GM19463 (cell line): ENCODE measurements at regions not wholly inside any gene's neighbourhood (a gene's known extent, or its start where the extent isn't known, plus 50 kb on each side); places are given as distances from the start of the nearest gene placed in this dataset.

Experiments used
- ATAC-seq: cut with Tn5 transposase; IDR thresholded peaks from one replicate; pipeline ENCODE4 v1.9.1; 2021; ENCODE audit warnings: mild to moderate bottlenecking, moderate library complexity; ENCODE audit not compliant: unreplicated experiment

DNA sequence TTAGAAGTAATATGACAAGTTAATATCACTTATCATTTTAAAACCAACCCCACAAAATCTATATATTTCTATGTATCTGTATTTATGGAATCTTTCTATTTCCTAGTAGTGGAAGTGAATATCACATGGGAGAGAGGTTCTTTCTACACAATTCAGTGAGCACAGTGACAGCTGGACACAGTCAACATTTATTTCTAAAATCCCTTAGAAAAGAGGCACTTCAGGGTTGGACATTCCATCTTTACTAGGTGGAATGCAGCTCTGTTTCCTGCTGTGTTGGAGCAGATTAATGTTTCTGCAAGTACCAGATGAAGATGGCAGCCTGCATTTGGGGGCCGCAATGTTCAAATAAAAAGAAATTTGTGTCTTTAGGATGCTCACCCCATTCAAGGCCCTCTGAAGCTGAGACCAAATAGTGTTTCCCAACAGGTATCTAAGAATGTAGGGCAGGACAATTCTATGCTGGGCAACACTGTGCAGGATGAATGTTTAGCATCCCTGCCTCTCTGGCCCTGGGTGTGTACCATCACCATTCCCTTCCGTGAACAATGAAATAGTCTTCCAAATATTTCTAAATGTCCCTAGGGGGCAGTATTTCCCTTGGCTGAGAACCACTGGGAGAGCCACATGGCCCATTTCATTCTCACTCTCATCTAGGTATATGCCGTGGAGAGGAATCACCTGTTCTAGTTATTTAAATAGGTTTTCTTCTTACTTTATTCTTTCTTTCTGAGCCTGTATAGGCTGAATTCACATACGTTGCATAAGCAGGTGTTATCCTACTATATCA lies 394.8 kb downstream of the PRDM2 start:
- ATAC-seq = no peak

DNA sequence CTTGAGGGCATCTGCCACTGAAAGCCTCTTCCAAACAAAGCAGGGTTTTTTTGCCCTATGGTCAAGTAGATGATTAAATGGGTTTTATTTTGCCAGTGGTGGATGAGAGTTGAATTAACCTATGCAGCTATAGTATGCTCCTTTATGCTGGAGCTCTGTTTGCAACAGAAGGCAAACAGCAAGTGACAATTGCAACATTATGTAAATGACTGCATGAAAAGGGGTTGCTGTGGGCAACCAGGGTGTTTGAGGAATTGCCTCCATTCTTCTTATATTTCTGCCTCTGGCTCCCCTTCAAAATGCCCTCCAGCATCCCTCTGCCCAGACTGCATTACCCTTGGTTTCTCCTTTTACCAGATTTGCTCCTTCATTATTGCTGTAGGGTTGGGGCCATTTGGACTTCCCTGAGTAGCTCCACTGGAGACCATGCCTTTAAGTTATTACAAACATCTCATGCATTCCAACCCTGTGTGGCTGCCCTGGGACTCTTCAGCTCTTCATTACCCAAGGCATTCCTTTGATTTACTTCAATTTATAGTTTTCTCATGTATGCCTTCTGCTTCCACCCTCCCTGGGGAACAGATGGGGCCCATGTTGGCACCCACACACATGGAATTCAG lies 398.4 kb downstream of the PRDM2 start:
- no peak for ATAC-seq

DNA sequence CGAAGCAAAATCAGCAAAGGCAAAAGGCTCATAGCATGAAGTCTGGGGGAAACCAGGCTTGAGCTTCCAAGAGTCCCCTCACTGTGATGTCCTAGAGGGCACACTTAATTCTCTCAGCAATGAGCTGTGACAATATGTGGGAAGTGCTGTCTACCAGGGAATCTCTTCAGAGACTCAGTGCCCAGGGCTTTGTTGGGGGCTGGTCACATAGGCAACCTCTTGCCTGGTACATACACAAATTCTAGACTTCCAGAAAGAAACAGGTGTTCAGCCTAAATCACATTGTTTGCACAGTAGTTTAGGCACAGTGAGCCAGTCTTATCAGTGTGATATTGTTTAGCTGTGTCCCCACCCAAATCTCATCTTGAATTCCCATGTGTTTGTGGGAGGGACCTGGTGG lies 400.5 kb downstream of the PRDM2 start:
- no peak for ATAC-seq

DNA sequence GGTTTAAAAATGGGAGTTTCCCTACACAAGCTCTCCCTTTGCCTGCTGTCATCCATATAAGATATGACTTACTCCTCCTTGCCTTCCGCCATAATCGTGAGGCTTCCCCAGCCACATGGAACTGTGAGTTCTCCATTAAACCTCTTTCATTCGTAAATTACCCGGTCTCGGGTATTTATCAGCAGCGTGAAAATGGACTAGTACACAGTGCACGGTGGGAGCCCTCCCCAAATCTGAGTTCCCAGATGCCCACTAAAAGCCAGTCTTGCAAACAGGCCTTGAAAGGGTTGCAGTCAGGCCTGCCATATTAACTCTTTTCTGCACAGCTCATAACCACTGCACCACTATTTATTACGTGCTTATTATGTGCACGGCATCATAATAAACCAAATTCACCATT lies 400.9 kb downstream of the PRDM2 start:
- ATAC-seq = no peak

DNA sequence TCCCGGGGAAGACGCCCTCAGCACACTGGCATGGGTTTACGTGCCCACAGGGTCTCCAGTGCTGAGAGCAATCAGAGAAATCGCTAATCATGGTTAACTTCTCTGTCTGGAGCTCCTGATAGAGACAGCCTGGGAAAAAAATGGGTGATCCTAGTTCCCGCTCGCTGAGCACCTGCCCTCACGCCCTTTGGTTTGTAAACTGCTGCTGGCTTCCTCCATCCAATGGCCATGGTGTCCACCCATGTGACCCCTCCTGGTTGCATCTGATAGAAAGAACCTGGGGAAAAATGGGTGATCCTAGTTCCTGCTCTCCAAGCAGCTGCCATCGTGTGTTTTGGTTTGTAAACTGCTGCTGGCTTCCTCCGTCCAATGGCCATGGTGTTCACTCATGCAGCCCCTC lies 402.2 kb downstream of the PRDM2 start:
- ATAC-seq = no peak

DNA sequence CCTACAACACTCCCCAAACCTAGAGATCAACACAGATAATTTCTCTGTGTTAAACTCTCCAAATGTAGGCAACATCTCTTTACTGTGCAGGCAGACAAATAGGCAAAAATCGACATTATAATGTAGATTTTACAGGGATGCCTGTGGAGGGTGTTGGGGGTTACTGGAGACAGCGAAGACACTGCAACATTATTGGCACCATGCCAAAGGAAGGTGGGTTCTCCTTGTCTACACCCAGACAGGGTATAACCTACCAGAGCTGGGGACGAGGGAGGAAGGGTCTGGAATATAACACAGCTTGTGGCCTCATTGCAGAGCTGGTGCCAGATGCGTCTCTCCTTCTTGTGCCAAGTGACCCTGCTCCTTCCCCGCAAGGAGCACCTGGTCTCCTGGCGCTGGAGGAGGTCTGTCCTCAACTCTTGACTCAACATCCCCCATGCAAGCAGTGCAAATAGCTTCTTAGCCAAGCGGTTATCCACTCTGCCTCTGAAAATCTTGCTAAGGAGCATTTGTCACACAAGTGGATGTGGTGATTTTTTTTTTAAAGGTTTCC lies 404.0 kb downstream of the PRDM2 start:
- ATAC-seq = no peak

DNA sequence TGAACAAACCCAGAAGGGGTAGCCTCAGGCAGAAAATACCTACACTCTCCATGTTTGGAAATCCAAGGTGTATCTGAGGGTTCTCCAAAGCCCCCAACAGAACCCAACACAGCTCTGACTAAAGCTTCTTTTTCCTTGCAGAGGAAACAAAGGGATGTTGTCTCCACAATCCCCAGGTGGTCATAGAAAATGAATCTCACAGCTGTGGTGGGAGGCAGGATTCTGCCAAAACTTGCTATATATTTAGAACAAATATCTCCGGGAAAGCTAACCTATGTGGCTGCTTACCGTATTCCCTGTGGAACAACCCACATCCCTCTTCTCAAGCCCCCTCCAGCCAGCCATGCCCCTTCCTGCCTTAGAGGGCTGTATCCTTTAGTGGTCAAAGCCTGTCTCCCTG lies 406.1 kb downstream of the PRDM2 start:
- ATAC-seq = no peak

DNA sequence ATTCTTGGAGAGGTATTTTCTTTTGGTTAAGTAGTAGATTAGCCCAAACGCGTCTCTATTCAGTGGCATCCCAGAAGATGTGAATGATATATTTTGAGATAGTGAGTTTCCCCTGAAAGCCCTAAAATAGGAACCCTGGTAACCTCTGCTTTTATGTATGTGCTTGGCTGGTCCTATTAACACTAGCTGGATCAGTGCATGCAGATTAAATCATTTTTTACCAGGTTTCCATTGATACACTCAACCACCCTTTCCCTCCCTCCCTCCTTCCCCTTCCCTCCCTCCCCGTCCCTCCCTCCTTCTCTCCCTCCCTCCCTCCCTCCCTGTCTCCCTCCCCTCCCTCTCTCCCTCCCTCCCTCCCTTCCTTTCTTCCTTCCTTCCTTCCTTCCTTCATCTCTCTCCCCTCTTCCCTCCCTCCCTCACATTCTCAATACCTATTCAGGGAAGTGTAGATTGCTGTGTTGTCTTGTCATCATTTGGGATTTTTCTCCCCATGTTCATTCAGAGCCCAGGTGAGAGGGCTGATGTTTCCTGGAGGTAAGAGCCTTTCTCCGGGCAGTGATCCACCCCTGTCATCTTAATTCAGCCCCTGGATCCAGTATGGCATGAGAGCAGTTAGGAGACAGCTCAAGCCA lies 406.8 kb downstream of the PRDM2 start:
- no peak for ATAC-seq

DNA sequence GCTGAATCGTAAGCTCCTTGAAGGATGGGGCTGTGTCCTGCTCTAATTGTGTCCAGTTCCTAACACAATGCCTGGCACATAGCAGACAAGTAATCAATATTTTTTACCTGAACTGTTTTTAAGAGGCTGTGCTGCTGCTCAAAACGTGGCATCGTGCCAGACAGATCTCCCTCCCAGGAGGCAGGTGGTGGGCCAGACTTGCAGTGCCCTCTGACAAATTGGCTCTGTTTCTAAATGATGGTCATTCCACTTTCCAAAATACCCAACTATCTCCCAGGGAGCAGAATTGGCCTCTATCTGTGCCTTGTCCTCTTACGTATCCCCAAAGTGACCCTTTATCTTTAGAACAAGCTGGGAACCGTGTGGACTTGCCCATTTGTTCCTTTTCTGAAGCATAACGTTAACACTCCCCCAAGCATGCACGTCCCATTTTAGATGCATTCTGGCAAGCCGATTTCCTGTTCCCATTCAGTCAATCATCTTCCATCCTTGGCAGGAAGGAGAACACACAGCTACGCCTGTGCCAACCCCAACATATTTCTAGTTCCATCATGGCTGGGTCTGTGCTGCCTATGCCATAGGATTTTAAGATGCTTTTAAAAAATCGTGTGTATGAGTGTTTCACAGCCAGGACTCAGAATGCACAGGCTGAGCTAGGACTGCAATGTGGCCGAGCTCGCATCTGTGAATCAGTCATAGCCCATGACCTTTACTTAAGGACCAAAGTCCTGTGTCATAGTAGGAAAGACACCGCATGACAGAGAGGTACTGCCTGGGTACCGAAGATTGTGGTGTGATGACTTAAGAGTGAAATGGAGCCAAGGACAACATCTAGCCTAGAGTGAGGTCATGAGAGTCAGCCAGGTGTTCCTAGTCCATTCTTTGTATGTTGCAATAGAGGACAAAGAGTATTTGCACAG lies 408.6 kb downstream of the PRDM2 start:
- ATAC-seq = no peak

DNA sequence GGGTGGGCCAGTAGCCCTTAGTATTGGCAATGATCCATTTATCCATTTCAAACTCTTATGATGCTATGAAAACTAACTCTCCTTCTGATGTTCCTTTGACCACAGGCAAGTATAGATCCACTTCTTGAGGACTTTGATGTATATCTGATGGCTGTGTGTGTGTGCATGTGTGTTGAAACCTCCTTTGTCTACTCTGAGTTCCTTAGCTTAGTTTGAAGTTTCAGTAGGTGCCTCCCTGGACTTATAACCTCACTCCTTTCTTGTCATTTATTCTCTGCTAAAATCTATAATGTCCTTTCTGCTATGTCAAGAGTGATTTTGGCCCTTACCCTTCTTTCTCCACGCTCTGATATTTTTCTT lies 409.3 kb downstream of the PRDM2 start:
- no peak for ATAC-seq

DNA sequence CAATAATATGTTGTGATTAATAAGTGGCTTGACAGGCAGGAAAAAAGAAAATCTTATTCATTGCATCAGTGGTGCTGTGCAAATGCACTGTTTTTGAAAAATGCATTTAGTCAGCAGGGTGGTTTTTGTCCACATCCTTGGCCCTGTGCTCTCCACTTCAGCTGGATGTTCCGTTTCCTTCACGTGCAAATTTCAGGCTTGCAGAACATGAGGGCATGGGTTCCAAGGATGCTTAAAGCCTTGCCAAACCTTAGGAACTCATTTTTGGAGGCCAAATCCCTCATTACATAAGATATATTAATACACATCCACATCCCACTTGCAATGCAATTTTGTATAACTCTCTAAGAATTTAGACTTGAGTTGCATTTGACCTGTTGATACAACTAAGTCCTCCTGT lies 410.1 kb downstream of the PRDM2 start:
- no peak for ATAC-seq

DNA sequence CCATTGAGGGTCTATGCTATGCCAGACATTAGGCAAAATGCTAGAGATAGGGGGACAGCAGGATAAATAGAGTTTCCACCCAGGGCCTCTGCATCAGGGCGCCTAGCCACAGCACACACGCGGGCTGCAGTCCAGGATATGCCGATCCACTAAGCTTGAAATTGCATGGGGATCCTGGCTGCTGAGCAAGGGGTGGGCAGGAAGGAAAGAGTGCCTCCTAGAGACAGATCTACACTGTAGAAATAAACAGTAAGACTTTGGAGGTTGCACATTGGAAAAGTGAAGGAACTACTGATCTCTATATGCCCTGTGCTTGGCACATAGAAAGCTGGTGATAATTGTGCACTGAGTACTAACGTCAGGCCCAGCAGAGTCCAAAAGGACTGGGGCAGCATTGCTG lies 411.1 kb downstream of the PRDM2 start:
- no peak for ATAC-seq

DNA sequence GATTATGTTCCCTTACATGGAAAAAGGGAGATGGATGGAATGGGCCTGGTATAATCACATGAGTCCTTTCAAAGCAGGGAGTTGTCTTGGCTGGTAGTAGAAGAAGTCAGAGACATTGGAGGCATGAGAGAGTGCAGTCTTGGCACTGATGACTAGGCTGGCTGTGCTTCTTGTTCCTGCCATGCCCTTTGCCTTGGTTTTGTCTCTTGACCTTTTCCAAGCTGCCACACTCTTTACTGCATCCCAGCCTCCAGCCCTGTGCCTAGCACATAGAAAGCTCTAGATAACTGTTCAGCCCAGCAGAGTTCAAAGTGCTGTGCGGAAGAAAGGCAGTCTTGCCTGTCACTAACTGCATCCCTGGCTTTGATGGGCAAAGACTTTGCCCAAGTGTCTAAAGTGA lies 412.6 kb downstream of the PRDM2 start:
- no peak for ATAC-seq

DNA sequence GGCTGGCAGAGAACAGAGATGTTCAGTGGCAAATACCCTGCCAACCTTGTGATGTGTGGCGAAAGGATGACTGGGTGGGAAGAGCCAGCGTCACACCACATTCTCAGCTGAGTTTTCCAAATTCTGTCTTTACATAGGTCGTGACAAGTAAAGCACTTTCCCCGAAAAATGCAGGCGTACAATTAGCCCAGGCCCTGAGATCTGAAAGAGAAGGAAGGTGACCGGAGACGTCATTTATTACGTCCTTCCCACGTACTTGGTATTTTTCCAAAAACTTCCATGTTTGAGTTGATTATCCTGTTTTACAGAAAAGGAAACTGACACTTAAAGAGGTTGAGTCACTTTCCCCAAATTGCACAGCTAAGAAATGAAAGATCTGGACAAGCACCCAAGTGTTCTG lies 413.3 kb downstream of the PRDM2 start:
- ATAC-seq = no peak

DNA sequence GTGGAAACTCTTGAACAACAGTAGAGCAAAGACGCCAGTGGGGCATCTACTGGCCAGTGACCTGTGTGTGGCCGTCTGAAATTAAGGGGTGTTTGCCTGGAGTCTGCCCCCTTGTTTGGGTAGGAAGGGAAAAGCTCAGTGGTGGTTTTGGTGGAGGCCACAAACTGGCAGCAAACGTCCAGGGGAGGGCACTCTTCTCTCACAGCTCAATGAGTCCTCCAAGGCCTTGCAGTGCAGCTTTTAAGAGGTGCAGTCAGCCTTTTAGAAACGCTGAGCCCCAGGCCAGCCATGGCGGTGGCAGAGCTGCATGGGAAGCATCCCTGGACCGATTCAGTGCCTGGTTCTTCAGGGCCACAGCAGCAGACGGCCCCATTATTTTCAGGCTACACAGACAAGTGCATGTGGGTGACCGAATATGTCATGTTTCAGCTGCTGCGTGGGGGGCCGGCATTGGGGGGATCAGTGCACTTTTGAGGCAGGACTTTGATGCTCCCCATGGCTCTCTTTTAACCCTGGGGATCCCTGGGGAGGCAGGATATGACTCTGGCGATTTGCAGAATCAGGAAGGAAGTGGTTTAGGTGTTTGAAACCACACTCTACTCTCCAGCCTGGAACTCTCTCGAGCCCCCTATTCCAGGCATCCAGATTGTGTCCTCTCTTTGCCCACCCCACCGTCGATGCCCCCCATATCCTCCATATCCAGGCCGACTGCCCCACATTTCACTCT lies 414.0 kb downstream of the PRDM2 start:
- no peak for ATAC-seq

DNA sequence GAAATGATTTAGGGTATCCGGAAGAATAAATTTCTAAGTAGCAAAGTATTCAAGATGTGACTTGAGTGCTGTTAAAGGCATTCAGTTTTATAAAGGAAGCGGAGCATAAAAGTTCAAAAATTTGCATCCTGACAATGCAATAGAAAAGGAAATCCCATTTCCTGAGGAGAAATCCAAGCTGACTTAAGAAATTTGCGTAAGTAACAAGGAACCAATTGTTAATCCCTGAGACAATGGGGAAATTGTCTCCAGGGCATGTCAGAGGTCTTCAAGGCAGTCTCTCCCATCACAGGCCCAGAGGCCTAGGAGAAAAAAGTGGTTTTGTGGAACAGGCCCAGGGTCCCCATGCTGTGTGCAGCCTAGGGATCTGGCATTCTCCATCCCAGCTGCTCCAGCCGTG lies 416.0 kb downstream of the PRDM2 start:
- ATAC-seq = no peak

DNA sequence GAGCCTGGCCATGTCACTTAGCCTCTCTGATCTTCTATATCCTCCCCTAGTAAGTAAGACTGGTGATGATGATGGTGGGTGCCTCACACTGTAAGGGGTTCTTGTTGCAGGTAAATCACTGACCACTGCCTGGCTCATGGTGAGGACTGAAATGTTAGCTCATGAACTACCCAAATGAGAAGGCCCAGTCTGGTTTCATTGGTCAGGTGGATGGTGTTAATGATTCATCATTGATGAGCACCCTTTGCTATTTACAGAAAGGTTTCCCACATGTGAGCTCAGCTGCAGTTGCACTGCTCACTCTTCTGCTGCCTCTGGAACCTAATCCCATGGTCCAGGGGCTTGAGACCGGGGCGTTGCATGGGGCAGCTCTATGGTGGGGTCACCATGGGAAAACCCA lies 417.7 kb downstream of the PRDM2 start:
- no peak for ATAC-seq

DNA sequence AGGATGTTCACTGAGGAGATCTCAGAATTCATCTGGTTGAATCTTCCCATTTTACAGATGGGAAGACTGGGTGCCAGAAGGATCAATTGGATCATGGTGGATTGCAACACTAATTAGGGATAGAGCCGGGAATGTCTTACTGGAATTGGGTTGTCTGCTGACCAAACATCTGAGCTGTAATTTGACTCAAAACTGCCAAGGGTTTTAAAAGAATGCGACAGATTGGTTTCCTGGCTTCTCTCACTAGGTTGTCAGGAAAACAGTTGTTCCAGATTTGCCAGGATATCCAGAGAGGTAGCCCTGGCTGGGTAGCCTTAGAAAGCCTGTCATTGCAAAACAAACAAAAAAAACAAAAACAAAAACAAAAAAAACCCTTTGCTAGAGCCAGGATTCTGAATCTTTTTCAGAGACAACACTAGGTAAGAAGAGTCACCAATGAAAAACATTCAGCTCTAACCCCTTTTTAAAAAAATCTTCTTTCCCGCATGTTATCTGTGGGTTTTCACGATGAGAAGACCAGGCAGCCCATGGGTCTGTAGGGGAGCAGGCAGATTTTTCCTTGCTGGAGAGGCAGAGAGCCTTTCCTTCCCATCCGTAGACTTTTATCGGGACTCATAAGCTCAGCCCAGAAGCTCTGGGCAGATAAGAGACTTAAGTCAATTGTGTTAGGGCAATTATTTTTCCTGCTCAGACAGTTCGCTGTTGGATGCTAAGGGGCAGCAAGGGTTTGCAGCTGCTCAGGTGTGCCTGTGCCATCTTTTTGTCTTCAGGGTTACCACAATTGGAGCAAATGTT lies 418.9 kb downstream of the PRDM2 start:
- no peak for ATAC-seq

DNA sequence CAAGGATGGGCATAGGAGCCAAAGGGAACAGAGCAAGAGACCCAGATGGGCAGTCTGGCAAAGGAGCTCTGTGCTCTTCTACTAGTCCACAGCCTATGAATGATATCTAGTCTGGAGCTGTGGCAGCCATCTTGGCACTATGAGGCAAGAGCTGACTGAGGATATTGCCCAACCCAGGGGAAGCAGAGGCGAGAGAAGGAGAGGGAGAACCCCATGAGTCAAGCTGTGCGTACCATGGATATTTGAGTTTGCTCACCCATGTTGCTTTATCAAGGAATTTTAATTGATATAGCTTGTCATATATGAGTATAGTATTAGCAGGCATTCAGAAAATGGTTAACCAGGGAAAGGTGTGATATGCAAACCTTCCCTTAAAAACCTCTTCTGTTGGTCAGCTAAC lies 420.9 kb downstream of the PRDM2 start:
- ATAC-seq = no peak

DNA sequence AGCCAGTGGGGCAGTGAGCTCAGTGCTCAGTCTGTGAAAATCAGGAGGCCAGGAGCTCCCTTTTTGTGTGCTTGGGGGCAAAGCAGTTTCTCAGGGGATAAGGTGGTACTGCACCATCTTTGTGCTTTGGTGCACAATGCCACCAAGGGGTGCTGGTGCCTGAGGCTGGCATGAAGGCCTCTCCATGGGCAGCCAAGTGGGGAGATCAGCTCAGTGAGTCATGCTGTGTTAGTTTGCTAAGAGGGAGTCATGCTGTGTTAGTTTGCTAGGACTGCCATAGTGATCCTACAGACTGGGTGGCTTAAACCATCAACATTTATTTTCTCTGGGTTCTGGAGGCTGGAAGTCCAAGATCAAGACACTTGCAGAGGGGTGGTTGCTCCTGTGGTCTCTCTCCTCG lies 428.1 kb downstream of the PRDM2 start:
- ATAC-seq = no peak
